ENCODE measurements at regions not wholly inside any gene's neighbourhood (a gene's known extent, or its start where the extent isn't known, plus 50 kb on each side); places are given as distances from the start of the nearest gene placed in this dataset.

- H3K27me3 ChIP-seq (ENCODE audit: control insufficient read depth in 1 of 2, insufficient read depth in 2 of 2, low read length in 2 of 2), result no peaks in the 10 kb centered on the region
- H3K9me3 ChIP-seq (ENCODE audit: low read length), result no peaks in the 10 kb centered on the region
- no peak overlapping the region for H3K27ac ChIP-seq (ENCODE audit: low read depth, low read length)
- H3K4me3 ChIP-seq (ENCODE audit: low read depth in 1 of 2, low read length in 2 of 2), result no peak overlapping the region
- H3K9ac ChIP-seq (ENCODE audit: low read length), result no peak overlapping the region
- peaks cover 5% of the 10 kb centered on the region for H3K4me1 ChIP-seq (ENCODE audit: insufficient read depth, low read length)
- H3K36me3 ChIP-seq (ENCODE audit: insufficient read depth, low read length), result no peaks in the 10 kb centered on the region
Observed at GRCh38 chr1:222073307-222073995, 331.6 kb upstream of the DUSP10 start.

- H3K9me3 ChIP-seq (ENCODE audit: low read length), result no peaks in the 10 kb centered on the region
- no peaks in the 10 kb centered on the region for H3K4me1 ChIP-seq (ENCODE audit: insufficient read depth, low read length)
- no peak overlapping the region for H3K27ac ChIP-seq (ENCODE audit: low read depth, low read length)
- no peak overlapping the region for H3K4me3 ChIP-seq (ENCODE audit: low read depth in 1 of 2, low read length in 2 of 2)
- H3K27me3 ChIP-seq (ENCODE audit: control insufficient read depth in 1 of 2, insufficient read depth in 2 of 2, low read length in 2 of 2), result no peaks in the 10 kb centered on the region
- H3K9ac ChIP-seq (ENCODE audit: low read length), result no peak overlapping the region
- no peaks in the 10 kb centered on the region for H3K36me3 ChIP-seq (ENCODE audit: insufficient read depth, low read length)
Observed at GRCh38 chr1:222071387-222071786, 329.5 kb upstream of the DUSP10 start.

GRCh38 chr1:222068937-222069336, 327.0 kb upstream of the DUSP10 start:
- no peaks in the 10 kb centered on the region for H3K9me3 ChIP-seq (ENCODE audit: low read length)
- H3K27me3 ChIP-seq (ENCODE audit: control insufficient read depth in 1 of 2, insufficient read depth in 2 of 2, low read length in 2 of 2), result no peaks in the 10 kb centered on the region
- H3K27ac ChIP-seq (ENCODE audit: low read depth, low read length), result no peak overlapping the region
- H3K36me3 ChIP-seq (ENCODE audit: insufficient read depth, low read length), result no peaks in the 10 kb centered on the region
- no peak overlapping the region for H3K9ac ChIP-seq (ENCODE audit: low read length)
- no peaks in the 10 kb centered on the region for H3K4me1 ChIP-seq (ENCODE audit: insufficient read depth, low read length)
- no peak overlapping the region for H3K4me3 ChIP-seq (ENCODE audit: low read depth in 1 of 2, low read length in 2 of 2)

- Histone ChIP-seq H3K27ac (ENCODE audit: low read depth, low read length) (no peak overlapping the region), H3K4me3 (ENCODE audit: low read depth in 1 of 2, low read length in 2 of 2) (no peak overlapping the region), H3K27me3 (ENCODE audit: control insufficient read depth in 1 of 2, insufficient read depth in 2 of 2, low read length in 2 of 2) (no peaks in the 10 kb centered on the region), H3K36me3 (ENCODE audit: insufficient read depth, low read length) (no peaks in the 10 kb centered on the region), H3K9ac (ENCODE audit: low read length) (no peak overlapping the region), H3K4me1 (ENCODE audit: insufficient read depth, low read length) (no peaks in the 10 kb centered on the region), H3K9me3 (ENCODE audit: low read length) (no peaks in the 10 kb centered on the region)
Observed at GRCh38 chr1:222068101-222068500, 326.2 kb upstream of the DUSP10 start.

- H3K9me3 ChIP-seq (ENCODE audit: low read length), result no peaks in the 10 kb centered on the region
- H3K27ac ChIP-seq (ENCODE audit: low read depth, low read length), result no peak overlapping the region
- no peaks in the 10 kb centered on the region for H3K36me3 ChIP-seq (ENCODE audit: insufficient read depth, low read length)
- no peaks in the 10 kb centered on the region for H3K4me1 ChIP-seq (ENCODE audit: insufficient read depth, low read length)
- H3K9ac ChIP-seq (ENCODE audit: low read length), result no peak overlapping the region
- H3K27me3 ChIP-seq (ENCODE audit: control insufficient read depth in 1 of 2, insufficient read depth in 2 of 2, low read length in 2 of 2), result no peaks in the 10 kb centered on the region
- H3K4me3 ChIP-seq (ENCODE audit: low read depth in 1 of 2, low read length in 2 of 2), result no peak overlapping the region
Observed at GRCh38 chr1:222066539-222066938, 324.6 kb upstream of the DUSP10 start.

GRCh38 chr1:222065234-222065633, 323.3 kb upstream of the DUSP10 start:
- no peak overlapping the region for H3K27ac ChIP-seq (ENCODE audit: low read depth, low read length)
- H3K4me3 ChIP-seq (ENCODE audit: low read depth in 1 of 2, low read length in 2 of 2), result no peak overlapping the region
- H3K27me3 ChIP-seq (ENCODE audit: control insufficient read depth in 1 of 2, insufficient read depth in 2 of 2, low read length in 2 of 2), result no peaks in the 10 kb centered on the region
- H3K4me1 ChIP-seq (ENCODE audit: insufficient read depth, low read length), result no peaks in the 10 kb centered on the region
- H3K36me3 ChIP-seq (ENCODE audit: insufficient read depth, low read length), result no peaks in the 10 kb centered on the region
- no peak overlapping the region for H3K9ac ChIP-seq (ENCODE audit: low read length)
- H3K9me3 ChIP-seq (ENCODE audit: low read length), result no peaks in the 10 kb centered on the region

- Histone ChIP-seq H3K36me3 (ENCODE audit: insufficient read depth, low read length) (no peaks in the 10 kb centered on the region), H3K9ac (ENCODE audit: low read length) (no peak overlapping the region), H3K9me3 (ENCODE audit: low read length) (no peaks in the 10 kb centered on the region), H3K27me3 (ENCODE audit: control insufficient read depth in 1 of 2, insufficient read depth in 2 of 2, low read length in 2 of 2) (no peaks in the 10 kb centered on the region), H3K27ac (ENCODE audit: low read depth, low read length) (no peak overlapping the region), H3K4me1 (ENCODE audit: insufficient read depth, low read length) (no peaks in the 10 kb centered on the region), H3K4me3 (ENCODE audit: low read depth in 1 of 2, low read length in 2 of 2) (no peak overlapping the region)
Observed at GRCh38 chr1:222064388-222065211, 322.7 kb upstream of the DUSP10 start.

GRCh38 chr1:222062640-222063039, 320.8 kb upstream of the DUSP10 start:
- Histone ChIP-seq H3K27ac (ENCODE audit: low read depth, low read length) (no peak overlapping the region), H3K27me3 (ENCODE audit: control insufficient read depth in 1 of 2, insufficient read depth in 2 of 2, low read length in 2 of 2) (no peaks in the 10 kb centered on the region), H3K36me3 (ENCODE audit: insufficient read depth, low read length) (no peaks in the 10 kb centered on the region), H3K9ac (ENCODE audit: low read length) (no peak overlapping the region), H3K4me3 (ENCODE audit: low read depth in 1 of 2, low read length in 2 of 2) (no peak overlapping the region), H3K4me1 (ENCODE audit: insufficient read depth, low read length) (no peaks in the 10 kb centered on the region), H3K9me3 (ENCODE audit: low read length) (no peaks in the 10 kb centered on the region)

- no peaks in the 10 kb centered on the region for H3K9me3 ChIP-seq (ENCODE audit: low read length)
- H3K27me3 ChIP-seq (ENCODE audit: control insufficient read depth in 1 of 2, insufficient read depth in 2 of 2, low read length in 2 of 2), result no peaks in the 10 kb centered on the region
- H3K4me3 ChIP-seq (ENCODE audit: low read depth in 1 of 2, low read length in 2 of 2), result no peak overlapping the region
- no peaks in the 10 kb centered on the region for H3K36me3 ChIP-seq (ENCODE audit: insufficient read depth, low read length)
- no peaks in the 10 kb centered on the region for H3K4me1 ChIP-seq (ENCODE audit: insufficient read depth, low read length)
- no peak overlapping the region for H3K9ac ChIP-seq (ENCODE audit: low read length)
- no peak overlapping the region for H3K27ac ChIP-seq (ENCODE audit: low read depth, low read length)
Observed at GRCh38 chr1:222061711-222062359, 319.9 kb upstream of the DUSP10 start.

- Histone ChIP-seq H3K4me1 (ENCODE audit: insufficient read depth, low read length) (no peaks in the 10 kb centered on the region), H3K36me3 (ENCODE audit: insufficient read depth, low read length) (no peaks in the 10 kb centered on the region), H3K27me3 (ENCODE audit: control insufficient read depth in 1 of 2, insufficient read depth in 2 of 2, low read length in 2 of 2) (no peaks in the 10 kb centered on the region), H3K4me3 (ENCODE audit: low read depth in 1 of 2, low read length in 2 of 2) (no peak overlapping the region), H3K9me3 (ENCODE audit: low read length) (no peaks in the 10 kb centered on the region), H3K9ac (ENCODE audit: low read length) (no peak overlapping the region), H3K27ac (ENCODE audit: low read depth, low read length) (no peak overlapping the region)
Observed at GRCh38 chr1:222060210-222060916, 318.5 kb upstream of the DUSP10 start.

- H3K36me3 ChIP-seq (ENCODE audit: insufficient read depth, low read length), result no peaks in the 10 kb centered on the region
- no peaks in the 10 kb centered on the region for H3K4me1 ChIP-seq (ENCODE audit: insufficient read depth, low read length)
- H3K4me3 ChIP-seq (ENCODE audit: low read depth in 1 of 2, low read length in 2 of 2), result no peak overlapping the region
- no peaks in the 10 kb centered on the region for H3K9me3 ChIP-seq (ENCODE audit: low read length)
- no peaks in the 10 kb centered on the region for H3K27me3 ChIP-seq (ENCODE audit: control insufficient read depth in 1 of 2, insufficient read depth in 2 of 2, low read length in 2 of 2)
- H3K9ac ChIP-seq (ENCODE audit: low read length), result no peak overlapping the region
- no peak overlapping the region for H3K27ac ChIP-seq (ENCODE audit: low read depth, low read length)
Observed at GRCh38 chr1:222058249-222058648, 316.4 kb upstream of the DUSP10 start.

Measured in muscle layer of colon (tissue), 2 donors.